ENCODE measurements at regions not wholly inside any gene's neighbourhood (a gene's known extent, or its start where the extent isn't known, plus 50 kb on each side); places are given as distances from the start of the nearest gene placed in this dataset.

DNA sequence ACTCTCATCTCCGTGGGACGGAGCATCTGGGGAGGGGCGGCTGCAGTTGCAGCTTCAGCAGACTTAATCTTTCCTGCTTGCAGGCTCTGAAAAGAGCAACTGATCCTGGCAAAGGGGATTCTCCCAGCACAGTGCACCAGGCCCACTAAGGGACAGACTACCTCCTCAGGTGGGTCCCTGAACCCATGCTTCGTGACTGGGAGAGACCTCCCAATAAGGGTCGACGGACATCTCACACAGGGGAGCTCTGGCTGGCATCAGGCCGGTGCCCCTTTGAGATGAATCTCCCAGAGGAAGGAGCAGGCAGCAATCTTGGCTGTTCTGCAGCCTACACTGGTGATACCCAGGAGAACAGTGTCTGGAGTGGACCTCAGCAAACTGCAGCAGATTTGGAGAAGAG is 303.3 kb upstream of the FGF16 start:
- Histone ChIP-seq H3K27ac (ENCODE audit: control insufficient read depth, insufficient read depth, low read length) (no peak overlapping the region), H3K79me2 (ENCODE audit: control insufficient read depth, insufficient read depth, low read length) (no peaks in the 10 kb centered on the region), H3K36me3 (ENCODE audit: control insufficient read depth in 2 of 2, extremely low read depth in 1 of 2, insufficient read depth in 2 of 2, low read length in 2 of 2) (no peaks in the 10 kb centered on the region), H4K20me1 (ENCODE audit: control insufficient read depth, extremely low read depth, insufficient read depth, low read length) (no peaks in the 10 kb centered on the region), H3K9me3 (ENCODE audit: control insufficient read depth, low read depth, low read length) (peaks cover 2% of the 10 kb centered on the region), H3K9ac (ENCODE audit: control insufficient read depth, extremely low read depth, insufficient read depth, low read length) (no peak overlapping the region), H2AFZ (ENCODE audit: control insufficient read depth, low read length) (no peak overlapping the region), H3K4me3 (ENCODE audit: control insufficient read depth in 2 of 3, extremely low read depth in 1 of 3, insufficient read depth in 2 of 3, low read depth in 1 of 3, low read length in 3 of 3) (no peak overlapping the region), H3K27me3 (ENCODE audit: control insufficient read depth, extremely low read depth, insufficient read depth, low read length) (no peaks in the 10 kb centered on the region), H3K4me2 (ENCODE audit: control insufficient read depth, extremely low read depth, insufficient read depth, low read depth, low read length) (no peak overlapping the region), H3K4me1 (ENCODE audit: control insufficient read depth, extremely low read depth, insufficient read depth, low read length) (no peaks in the 10 kb centered on the region), H3K9me1 (ENCODE audit: control insufficient read depth, extremely low read depth, insufficient read depth, low read length) (no peaks in the 10 kb centered on the region)
- no peak for DNase-seq (ENCODE audit: low read depth, low spot score)
- FAIRE-seq, result no peak
- dilution Hi-C loops (cut with MboI; ENCODE audit: extremely low pct_ligation_motif_present, low sequenced_read_pairs), result no loop called here
- TF ChIP-seq, protein P1, sequence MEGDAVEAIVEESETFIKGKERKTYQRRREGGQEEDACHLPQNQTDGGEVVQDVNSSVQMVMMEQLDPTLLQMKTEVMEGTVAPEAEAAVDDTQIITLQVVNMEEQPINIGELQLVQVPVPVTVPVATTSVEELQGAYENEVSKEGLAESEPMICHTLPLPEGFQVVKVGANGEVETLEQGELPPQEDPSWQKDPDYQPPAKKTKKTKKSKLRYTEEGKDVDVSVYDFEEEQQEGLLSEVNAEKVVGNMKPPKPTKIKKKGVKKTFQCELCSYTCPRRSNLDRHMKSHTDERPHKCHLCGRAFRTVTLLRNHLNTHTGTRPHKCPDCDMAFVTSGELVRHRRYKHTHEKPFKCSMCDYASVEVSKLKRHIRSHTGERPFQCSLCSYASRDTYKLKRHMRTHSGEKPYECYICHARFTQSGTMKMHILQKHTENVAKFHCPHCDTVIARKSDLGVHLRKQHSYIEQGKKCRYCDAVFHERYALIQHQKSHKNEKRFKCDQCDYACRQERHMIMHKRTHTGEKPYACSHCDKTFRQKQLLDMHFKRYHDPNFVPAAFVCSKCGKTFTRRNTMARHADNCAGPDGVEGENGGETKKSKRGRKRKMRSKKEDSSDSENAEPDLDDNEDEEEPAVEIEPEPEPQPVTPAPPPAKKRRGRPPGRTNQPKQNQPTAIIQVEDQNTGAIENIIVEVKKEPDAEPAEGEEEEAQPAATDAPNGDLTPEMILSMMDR (optimal IDR thresholded peaks at IDR 0.05 in 1 of 3, IDR thresholded peaks at IDR 0.05 in 1 of 3, conservative IDR thresholded peaks at IDR 0.05 in 1 of 3; ENCODE audit: extremely low read depth in 1 of 3, insufficient read depth in 2 of 3, low read length in 3 of 3), result no peak
- TF ChIP-seq EZH2 (IDR thresholded peaks at IDR 0.05; ENCODE audit: low read length), result no peak

DNA sequence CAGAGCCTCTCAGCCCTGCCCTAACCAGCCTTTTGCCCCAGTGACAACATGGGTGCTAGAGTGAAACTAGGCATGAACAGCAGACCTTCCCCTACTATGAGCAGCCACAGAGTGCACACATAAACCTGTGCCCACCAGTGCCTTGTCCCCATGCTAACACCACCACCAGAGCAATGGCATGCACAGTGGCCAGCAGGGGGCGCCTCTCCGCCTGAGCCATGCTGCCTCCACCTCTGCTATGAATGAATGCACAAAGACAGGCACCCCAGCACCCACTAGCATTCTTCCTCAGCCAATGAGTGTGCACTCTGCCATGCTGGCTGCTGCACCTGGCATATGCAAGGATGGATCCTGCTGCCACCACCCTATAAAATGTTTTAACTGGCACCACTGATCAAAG is 286.9 kb upstream of the FGF16 start:
- TF ChIP-seq, protein P1 (optimal IDR thresholded peaks at IDR 0.05 in 1 of 3, IDR thresholded peaks at IDR 0.05 in 1 of 3, conservative IDR thresholded peaks at IDR 0.05 in 1 of 3; ENCODE audit: extremely low read depth in 1 of 3, insufficient read depth in 2 of 3, low read length in 3 of 3), result peak in 2 of 3 experiments; percentile 49 to 58
- TF ChIP-seq EZH2 (IDR thresholded peaks at IDR 0.05; ENCODE audit: low read length), result no peak
- no peak overlapping the region for H3K4me3 ChIP-seq (ENCODE audit: control insufficient read depth in 2 of 3, extremely low read depth in 1 of 3, insufficient read depth in 2 of 3, low read depth in 1 of 3, low read length in 3 of 3)
- dilution Hi-C loops (cut with MboI; ENCODE audit: extremely low pct_ligation_motif_present, low sequenced_read_pairs), result no loop called here
- H3K9me3 ChIP-seq (ENCODE audit: control insufficient read depth, low read depth, low read length), result no peaks in the 10 kb centered on the region
- FAIRE-seq (no peak), DNase-seq (ENCODE audit: low read depth, low spot score) (no peak)
- H3K79me2 ChIP-seq (ENCODE audit: control insufficient read depth, insufficient read depth, low read length), result no peaks in the 10 kb centered on the region
- H4K20me1 ChIP-seq (ENCODE audit: control insufficient read depth, extremely low read depth, insufficient read depth, low read length), result no peaks in the 10 kb centered on the region
- H3K9ac ChIP-seq (ENCODE audit: control insufficient read depth, extremely low read depth, insufficient read depth, low read length), result no peak overlapping the region
- no peak overlapping the region for H3K4me2 ChIP-seq (ENCODE audit: control insufficient read depth, extremely low read depth, insufficient read depth, low read depth, low read length)
- no peaks in the 10 kb centered on the region for H3K36me3 ChIP-seq (ENCODE audit: control insufficient read depth in 2 of 2, extremely low read depth in 1 of 2, insufficient read depth in 2 of 2, low read length in 2 of 2)
- H3K27me3 ChIP-seq (ENCODE audit: control insufficient read depth, extremely low read depth, insufficient read depth, low read length), result no peaks in the 10 kb centered on the region
- H3K27ac ChIP-seq (ENCODE audit: control insufficient read depth, insufficient read depth, low read length), result no peak overlapping the region
- H3K9me1 ChIP-seq (ENCODE audit: control insufficient read depth, extremely low read depth, insufficient read depth, low read length), result no peaks in the 10 kb centered on the region
- H2AFZ ChIP-seq (ENCODE audit: control insufficient read depth, low read length), result no peak overlapping the region
- no peaks in the 10 kb centered on the region for H3K4me1 ChIP-seq (ENCODE audit: control insufficient read depth, extremely low read depth, insufficient read depth, low read length)
